Activated CD4-positive, CD25-positive, alpha-beta regulatory T cell (primary cell): ENCODE measurements at regions not wholly inside any gene's neighbourhood (a gene's known extent, or its start where the extent isn't known, plus 50 kb on each side); places are given as distances from the start of the nearest gene placed in this dataset.

Experiments
- DNase-seq, 4 experiments: peaks; one replicate each; lab custom pipeline; 2025; lab: John Stamatoyannopoulos, UW

- DNase-seq, result no peak
Measured at GRCh38 chr10:44781131-44781530, 130.0 kb upstream of the TMEM72 start.

GRCh38 chr10:44786286-44786850, 124.8 kb upstream of the TMEM72 start:
- DNase-seq, result no peak

GRCh38 chr10:44787480-44788075, 123.6 kb upstream of the TMEM72 start:
- no peak for DNase-seq

DNA sequence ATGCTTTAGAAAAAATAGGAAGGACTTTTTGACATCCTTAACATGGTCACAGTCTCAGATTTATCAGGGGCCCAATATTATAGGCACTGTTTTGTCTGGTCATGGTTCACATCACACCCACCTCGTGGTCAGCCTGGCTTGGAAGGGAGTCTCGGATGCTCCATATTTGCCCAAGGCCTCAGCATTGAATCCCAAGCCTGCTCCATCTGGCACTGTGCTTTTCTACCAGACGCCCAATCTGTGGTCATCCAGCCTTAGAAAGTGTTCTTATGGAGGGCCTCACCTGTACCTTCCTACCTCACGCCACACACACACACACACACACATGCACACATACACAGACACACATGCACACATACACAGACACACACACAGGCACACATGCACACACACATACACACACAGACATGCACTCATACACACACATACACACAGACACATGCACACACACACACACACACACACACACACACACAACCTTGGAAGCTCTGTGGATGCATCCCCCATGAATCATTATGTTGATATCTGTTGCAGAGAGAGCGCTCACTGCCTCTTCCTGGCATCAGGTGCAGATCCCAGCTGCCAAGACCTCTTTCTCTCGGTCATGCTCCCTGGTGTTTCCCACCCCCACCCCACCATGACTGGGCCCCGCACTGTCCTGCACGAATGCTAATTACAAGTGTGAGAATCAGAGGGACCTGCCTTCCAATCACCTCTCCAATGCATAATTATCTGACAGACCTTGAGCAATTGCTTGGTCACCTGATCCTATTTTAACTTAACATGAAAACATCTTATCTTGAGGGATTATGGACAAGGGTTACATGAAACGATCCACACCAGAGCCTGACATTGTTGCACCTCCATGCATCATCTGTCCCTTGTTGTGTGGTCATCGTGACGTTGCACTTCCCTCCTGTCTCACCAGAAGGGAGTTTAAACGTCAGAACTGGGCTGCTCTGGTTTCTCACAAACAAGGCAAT, 122.7 kb upstream of the TMEM72 start:
- DNase-seq, result no peak

DNA sequence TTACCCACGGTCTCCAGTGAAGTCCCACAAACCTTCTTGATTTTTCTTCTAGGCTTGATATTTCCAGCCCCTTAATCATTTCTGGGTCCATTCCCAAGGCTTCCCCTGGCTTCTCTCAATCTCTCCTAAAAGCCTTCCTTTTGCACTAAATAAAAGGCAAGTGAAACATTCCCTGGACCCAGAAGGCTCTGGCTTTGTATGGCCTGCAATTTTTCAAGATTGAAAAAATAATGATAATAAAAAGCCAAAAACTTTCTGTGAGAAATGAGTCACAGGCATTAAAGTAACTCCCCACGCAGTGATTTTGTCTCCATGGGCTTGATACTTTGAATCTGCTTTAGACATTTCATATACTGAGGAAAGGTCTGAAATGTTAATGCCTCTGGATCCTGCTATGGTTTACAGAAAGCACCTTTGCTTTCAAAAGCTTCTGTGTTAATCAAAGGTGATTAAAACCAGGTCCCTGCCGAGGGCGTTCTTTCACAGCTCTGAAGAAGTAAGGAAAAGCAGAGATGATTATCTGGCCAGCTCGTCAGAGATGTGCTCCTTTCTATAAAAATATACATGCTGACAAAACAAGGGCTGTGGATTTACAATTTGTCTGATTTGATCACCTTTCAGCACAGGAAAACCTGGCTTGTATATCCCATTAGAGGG, 118.9 kb upstream of the TMEM72 start:
- DNase-seq, result no peak

GRCh38 chr10:44799966-44800365, 111.2 kb upstream of the TMEM72 start:
- DNase-seq, result no peak

GRCh38 chr10:44801383-44802327, 109.5 kb upstream of the TMEM72 start:
- no peak for DNase-seq

DNA sequence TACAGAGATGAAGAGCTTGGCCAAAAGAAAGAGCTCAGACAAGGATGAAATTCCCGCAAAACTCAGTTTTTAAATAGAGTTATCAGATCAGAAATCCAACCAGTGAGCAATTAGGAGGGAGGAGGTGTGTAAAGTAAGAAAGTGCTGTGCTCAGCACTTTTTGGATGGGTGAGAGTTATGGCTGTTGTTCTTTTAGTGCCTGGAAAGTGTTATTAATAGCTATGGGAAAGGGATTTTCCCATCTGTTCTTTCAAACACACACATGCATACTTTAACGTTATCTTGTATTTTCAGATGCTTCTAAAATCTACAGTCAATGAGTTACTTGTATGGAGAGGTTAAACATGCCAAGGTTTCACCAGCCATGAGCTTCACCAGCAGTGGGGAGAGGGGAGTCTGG, 107.3 kb upstream of the TMEM72 start:
- DNase-seq, result no peak

DNA sequence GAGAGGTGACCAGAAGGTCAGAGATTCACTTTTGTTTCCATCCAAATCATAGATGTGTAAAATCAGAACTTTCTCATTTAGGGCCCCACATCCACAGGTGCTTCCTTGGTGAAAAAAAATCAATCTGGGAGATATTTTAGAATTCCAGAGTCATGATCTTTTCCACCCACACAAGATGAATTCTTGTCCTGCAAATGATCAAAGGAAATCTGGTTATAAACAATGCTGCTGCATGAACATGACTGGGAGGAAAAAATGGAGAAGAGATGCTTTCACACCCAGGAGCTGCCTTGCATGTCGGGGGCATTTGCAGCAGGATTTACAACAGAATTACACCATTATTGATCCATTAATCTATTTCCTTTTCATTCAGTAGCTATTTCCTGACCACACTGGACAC, 106.5 kb upstream of the TMEM72 start:
- no peak for DNase-seq

DNA sequence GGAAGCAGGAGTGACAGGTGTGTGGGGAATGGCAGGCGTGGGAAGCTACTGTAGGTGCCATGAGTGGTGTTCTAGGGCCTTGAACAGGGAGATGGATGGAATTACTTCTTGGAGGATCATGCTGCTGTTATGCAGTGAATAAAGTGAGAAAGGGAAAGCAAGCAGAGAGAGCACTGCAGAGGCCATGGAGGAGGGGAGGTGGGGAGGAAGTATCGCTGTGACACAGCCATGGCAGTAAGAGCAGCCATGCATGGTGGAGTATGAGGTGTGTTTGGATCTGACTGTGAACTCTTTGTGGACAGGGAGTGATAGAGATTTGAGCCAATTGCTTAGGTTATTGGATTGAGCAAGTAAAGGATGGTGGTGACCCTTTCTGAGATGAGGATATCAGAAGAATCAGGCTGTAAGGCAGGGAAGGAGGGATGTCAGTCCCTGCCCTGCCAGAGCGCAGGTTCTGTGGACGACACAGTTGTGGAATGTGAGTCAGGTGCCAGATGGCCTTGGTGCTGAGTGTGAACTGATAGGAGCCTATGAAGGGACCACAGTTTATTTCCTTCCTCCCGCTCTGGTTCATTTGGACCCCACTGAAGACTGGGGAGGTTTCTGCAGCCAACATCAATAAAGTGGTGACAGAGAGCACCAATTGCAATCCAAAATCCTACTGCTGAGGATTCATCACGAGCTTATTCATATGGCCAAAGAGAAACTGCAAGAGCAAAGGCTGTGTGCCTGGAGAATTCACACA, 105.5 kb upstream of the TMEM72 start:
- no peak for DNase-seq

GRCh38 chr10:44806950-44807349, 104.2 kb upstream of the TMEM72 start:
- DNase-seq, result no peak

DNA sequence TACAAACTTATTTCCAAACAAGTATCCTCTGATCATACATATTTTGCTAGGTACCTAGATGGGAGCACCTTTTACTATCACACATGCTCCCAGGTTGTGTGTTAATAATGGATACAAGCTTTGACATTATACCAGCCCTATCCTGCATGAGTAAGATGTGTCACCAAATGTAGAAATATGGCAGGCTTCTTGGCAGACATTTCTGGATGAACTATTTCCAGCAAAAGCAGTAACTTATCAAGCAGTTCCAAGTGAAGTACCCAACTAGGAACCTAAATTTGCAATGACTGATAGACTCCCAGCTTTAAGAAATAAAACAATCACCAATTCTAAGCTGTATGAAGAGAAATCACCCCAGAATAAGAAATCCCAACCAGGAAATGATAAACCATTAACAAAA, 103.7 kb upstream of the TMEM72 start:
- no peak for DNase-seq

- DNase-seq, result no peak
Measured at GRCh38 chr10:44809647-44810046, 101.5 kb upstream of the TMEM72 start.

GRCh38 chr10:44811072-44811471, 100.1 kb upstream of the TMEM72 start:
- no peak for DNase-seq

- DNase-seq, result no peak
Measured at GRCh38 chr10:44813201-44813600, 97.9 kb upstream of the TMEM72 start.

DNA sequence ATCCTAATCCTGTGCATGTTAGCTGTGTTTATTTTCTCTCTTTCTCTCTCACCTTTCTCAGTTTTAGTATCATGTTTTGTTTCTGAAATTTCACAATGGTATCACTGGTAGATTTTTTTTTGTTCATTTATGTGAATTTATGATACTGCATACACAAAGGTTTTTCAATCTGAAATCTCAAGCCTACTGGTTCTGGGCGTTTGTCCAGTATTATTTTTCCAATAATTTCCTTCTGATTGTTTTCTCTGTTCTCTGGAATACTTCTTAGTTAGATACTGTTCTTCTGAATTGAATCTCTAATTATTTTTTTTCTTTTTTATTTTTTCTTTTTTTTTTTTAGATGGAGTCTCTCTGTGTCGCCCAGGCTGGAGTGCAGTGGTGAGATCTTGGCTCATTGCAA, 96.2 kb upstream of the TMEM72 start:
- no peak for DNase-seq

GRCh38 chr10:44818041-44818649, 93.0 kb upstream of the TMEM72 start:
- DNase-seq, result no peak

DNA sequence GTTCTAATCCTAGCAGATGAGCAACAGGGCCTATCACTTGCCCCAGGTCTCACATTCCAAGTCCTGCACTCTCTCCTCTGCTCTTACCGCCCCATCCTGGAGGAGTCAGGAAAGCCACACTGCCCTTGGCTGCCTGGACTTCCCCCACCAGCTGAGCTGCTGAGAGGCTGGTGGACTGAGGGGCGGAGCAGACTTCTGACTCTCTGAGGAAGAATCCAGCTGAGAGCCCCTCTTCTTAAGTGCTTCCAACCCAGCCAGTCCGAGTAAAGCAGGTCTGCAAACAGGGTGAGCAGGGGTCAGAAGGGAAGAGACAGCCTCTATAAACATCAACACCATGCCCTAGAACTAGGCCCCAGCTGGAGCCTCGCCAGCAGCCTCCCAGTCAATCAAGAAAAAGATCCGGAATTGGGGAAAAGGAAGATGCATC, 92.4 kb upstream of the TMEM72 start:
- no peak for DNase-seq

DNA sequence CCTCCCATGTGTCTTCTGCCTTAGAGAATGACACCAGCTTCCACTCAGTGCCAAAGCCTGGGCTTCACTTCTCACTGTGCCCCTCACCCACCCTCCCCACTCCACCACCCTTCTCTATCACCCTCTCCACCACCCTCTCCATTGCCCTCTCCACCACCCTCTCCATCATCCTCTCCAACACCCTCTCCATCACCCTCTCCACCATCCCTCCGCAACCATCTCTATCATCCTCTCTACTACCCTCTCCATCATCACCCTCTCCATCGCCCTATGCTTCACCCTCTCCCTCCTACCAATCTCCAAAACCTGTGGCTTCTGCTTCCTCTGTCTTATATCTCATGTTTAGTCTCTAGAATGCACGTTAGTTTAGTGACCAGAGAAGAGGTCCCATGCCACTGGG, 91.0 kb upstream of the TMEM72 start:
- no peak for DNase-seq

DNA sequence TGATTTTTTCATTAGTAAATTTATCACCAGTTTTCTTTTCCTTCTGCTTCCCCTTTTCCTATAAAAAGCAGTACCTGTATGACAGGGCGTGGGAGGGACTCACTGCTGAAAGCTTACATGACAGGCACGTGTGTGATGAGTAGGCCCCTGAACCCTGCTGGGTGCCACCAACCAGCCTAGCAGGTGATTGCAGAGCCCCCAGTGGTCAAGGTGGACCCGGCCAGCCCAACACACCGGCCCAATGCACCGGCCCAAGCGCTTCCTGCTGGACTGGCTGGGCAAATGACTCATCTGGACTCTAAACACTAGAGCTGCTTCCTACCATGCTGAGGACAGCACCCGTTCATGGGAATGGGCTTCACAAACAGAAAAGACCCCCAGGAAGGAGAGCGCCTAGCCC, 89.8 kb upstream of the TMEM72 start:
- DNase-seq, result no peak
